Islet of Langerhans (tissue), 1 donor: ENCODE measurements at regions not wholly inside any gene's neighbourhood (a gene's known extent, or its start where the extent isn't known, plus 50 kb on each side); places are given as distances from the start of the nearest gene placed in this dataset.
"Not testable (repeated sequence)": the region's sequence is repeated elsewhere in the genome, so short reads cannot be mapped to it uniquely, and the experiment has no call there.

Source experiments
- FAIRE-seq: peaks from one replicate; lab custom pipeline; 2011; peaks lifted over from hg19 to GRCh38; lab: Jason Lieb, UNC

DNA sequence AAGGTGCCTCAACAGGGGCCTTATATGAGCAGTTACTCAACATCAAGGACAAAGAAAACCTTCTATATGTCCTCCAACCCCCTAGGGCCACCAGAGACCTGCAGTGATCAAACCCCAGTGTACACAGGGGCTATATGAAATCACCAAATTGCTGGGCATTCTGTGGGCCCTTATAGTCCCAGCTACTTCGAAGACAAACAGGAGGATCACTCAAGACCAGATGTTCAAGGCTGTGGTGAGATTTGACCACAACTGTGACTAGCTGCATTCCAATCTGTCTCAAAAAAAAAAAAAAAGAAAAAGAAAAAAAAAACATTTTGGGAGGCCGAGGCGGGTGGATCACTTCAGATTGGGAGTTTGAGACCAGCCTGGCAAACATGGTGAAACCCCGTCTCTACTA, 51.0 kb upstream of the PRB2 start:
- FAIRE-seq: no peak

GRCh38 chr12:11457996-11458645, 62.8 kb upstream of the PRB2 start:
- no peak for FAIRE-seq

GRCh38 chr12:11460343-11461023, 65.1 kb upstream of the PRB2 start:
- FAIRE-seq: no peak

- no peak for FAIRE-seq
These were observed 66.1 kb upstream of the PRB2 start for GRCh38 chr12:11461433-11461832.

DNA sequence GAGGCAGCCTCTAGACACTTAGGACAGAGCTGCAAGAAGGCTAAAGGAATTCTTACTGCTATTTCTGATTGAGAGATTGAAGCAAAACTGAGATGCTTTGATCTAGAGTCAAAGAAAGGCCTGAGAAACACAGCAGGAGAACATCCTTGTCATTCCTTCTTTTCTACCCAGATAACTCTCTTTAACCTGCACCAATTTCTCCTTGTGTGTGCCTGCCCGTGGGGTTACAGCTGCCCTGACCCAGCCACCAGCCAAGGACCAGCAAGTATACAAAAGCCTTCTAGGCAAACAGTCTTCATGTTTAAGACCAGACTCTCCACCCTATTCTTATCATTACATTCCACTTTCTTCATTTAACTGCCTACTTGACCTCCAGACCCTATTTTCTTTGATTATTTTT, 81.7 kb upstream of the PRB2 start:
- no peak for FAIRE-seq

DNA sequence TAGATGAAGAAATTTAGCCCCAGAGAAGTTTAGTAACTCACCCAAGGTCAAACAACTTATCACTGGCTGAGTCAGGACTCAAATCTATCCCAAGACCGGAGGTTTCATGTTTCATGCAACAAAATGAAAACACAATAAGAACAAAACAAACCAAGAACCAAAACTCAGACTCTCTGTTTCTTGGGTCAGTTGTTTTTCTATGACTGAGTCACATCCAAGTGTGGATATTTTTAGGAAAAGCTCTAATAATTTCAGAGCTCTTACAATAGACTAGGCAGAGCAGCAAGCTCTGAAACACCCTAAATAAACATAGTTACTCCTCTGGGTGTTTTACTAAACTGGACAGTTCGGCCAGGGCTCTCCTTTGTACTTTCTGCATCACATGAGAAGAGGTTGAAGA, 87.6 kb upstream of the PRB2 start:
- FAIRE-seq: no peak

DNA sequence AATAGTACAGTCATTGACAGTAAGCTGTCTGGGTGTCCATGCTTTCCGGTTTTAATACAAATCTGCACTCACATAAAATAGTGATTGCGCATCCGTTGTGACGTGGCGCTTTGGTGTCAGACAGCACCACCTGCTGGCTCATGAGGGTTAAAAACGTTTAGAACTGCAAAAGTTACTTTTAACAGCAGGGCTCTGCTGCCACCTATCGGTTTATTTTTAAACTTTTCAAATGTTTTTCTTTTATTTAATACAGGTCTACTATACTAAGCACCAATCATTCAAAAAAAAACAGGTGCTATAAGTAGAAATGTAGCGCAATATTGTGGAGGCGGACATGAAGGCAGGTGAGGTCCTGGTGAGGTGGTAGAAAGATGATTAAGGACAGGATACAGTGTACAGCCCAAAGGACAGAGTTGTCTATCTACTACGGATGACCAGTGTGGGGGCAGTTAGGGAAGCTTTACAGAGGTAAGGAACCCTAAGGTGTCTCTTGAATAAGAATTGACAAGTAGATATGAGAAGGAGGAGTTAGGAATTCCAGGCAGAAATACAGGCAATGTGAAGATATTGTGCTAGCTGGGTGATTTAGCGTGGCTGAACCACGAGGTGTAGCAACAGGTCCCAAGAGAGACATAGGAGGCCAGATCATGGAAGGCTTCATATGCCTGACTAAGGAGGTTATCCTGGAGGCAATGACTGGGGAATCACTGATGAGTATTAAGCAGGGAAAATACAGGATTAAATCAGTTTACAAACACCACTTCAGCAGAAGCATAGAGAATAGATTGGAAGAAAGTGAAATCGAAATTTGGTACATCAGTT, 91.5 kb upstream of the PRB2 start:
- FAIRE-seq: peak; percentile 99

DNA sequence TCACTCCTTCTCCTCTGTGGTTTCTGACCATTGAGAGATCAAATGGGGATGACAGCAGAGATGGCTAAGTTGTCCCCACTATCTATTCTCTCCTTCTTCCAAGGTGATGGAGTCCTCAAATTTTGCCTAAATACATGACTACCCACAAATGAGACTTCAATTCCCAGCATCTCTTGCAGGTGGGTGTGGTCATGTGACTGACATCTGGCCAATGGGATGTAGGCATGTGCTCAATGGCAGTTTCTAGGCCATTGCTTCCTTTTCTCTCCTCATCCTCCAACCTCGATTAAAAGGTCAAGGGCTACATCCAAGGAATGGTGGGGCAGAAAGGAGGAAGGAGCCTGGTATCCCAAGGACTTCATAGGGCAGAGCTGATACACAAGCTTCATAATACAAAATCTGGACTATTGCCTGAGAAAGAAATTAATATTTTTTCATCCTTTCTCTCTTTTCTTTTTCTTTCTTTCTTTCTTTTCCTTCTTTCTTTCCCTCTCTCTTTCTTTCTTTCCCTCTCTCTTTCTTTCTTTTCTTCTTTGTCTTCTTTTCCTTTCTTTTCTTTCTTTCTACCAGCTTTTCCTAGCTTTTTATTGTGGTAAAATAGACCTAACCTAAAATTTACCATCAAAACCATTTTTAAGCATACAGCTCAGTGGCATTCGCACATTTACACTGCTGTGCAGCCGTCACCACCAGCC, 100.9 kb upstream of the PRB2 start:
- no peak for FAIRE-seq

DNA sequence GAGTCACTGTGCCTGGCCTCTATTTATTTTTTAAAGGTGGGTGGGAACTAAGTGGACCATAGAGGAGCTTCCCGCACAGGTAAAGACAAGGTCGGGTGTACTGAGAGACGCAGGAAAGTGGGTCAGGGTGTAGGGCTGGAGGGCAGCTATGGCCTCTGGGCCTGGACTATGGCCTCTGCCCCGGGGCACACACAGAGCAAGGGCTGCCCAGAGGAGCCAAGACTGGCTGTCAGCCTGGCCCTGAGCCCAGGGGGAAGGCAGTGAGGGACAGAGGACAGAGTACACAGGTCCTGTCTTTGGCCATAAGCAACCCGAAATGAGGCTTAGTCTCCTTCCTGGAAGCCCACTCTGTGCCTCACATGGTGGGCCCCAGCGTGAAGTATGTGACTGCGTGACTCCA, 102.1 kb upstream of the PRB2 start:
- FAIRE-seq: no peak

DNA sequence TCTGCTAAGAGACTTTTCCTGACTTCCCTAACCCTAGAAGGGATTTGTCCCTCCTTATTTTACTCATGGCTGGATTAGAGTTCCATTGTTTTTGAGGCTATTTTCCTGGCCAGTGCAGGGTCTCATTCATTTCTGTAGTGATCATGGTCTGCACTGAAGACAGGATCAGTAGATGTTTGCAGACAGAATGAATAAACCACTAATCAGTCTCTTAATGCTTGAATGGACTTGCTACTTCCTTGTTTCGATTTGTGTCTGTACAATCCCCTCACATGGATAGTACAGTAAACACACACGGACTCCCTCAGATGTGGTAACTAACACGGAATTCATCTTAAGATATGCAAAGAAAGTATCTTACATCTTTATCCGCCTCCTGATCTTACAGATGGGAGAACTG, 102.6 kb upstream of the PRB2 start:
- FAIRE-seq: no peak

GRCh38 chr12:11498574-11498973, 103.2 kb upstream of the PRB2 start:
- not testable (repeated sequence) for FAIRE-seq

GRCh38 chr12:11499806-11500187, 104.4 kb upstream of the PRB2 start:
- FAIRE-seq: no peak

DNA sequence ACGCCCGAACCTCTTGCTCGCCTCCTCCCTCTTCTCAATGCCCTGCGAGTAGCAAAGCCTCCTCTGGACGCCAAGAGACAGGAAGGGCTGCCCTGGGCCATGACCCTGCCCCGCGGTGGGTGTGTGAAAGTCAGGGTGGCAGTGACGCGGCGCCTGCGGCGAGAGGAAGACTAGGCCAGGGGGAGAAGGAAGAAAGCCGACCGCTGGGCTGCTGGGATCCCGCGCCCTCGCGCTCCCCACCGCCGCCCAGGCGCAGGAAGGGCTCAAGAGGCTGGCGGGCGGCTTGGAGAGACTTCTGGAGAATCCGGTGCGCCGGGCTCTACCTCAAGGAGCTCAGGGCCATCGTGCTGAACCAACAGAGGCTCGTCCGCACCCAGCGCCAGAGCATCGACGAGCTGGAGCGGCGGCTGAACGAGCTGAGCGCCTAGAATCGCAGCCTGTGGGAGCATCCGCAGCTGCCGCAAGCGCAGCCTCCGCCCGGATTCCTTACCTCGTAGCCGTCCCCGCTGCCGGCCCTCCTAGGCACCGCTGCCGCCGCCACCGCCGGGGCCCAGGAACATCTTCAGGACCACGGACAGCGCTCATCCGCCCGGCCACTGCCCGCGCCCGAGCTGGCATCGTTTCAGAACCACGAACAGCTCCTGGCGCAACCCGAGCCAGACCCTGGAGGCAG, 105.0 kb upstream of the PRB2 start:
- FAIRE-seq: no peak

DNA sequence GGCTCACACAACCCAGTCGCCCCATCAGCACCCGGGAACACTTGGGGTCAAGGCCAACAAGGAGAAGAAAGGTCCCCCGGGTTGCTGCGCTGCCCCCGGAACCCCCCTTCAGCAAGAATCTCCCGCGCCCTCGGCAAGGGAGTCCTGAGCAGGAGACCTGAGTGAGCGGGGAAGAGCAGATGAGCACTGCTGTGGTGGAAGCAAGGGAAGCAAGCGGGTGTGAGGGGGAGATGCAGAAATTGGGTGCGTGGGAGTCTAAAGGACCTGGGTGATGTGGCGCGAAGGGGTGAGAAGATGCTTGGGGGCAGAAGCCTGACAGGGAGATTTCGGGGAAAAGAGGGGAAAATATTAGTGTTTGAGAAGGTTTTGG, 105.5 kb upstream of the PRB2 start:
- FAIRE-seq: no peak

- FAIRE-seq: no peak
These were observed 113.3 kb upstream of the PRB2 start for GRCh38 chr12:11508699-11509098.

- no peak for FAIRE-seq
These were observed 114.0 kb upstream of the PRB2 start for GRCh38 chr12:11509326-11509725.

GRCh38 chr12:11510671-11511070, 115.3 kb upstream of the PRB2 start:
- FAIRE-seq: no peak

GRCh38 chr12:11513288-11513687, 117.9 kb upstream of the PRB2 start:
- FAIRE-seq: no peak

GRCh38 chr12:11517080-11517479, 121.7 kb upstream of the PRB2 start:
- FAIRE-seq: no peak

DNA sequence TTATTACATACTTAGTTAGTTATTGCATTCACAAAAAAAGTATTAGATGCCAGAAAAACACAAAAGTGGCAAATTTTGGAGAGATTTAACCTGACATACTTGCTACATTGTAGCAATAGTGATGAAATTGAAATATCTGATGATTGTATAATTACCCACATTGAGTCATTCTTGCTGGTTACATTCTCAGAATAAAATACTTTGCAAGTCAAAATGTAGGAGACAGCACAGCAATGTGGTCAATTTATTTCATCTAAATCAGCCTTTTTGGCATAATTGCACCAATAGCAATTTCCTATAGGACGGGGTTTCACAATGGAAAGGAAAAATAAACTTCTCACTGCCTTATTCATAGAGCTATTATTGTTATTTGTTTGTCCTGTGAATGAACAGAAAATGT, 125.0 kb upstream of the ETV6 start:
- no peak for FAIRE-seq

GRCh38 chr12:11534064-11534463, 115.4 kb upstream of the ETV6 start:
- no peak for FAIRE-seq

DNA sequence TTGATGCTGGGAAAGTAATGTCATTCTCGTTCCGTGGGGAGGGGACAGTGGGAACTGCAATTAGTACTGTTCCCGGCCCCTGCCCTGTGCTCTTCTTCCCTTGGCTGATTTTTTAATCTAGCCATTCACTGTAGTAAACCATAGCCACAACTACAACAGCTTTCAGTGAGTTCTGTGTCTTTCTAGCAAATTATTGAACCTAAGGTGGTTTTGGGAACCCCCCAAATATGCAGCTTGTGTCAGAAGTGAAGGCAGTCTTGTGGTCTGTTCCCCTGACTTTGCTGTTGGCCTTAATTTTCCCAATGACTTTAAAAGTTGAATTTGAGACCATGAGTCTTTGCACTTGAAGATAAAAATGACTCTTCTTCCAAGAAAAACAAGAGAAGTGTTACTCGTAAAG, 114.3 kb upstream of the ETV6 start:
- no peak for FAIRE-seq
